HCEC 1CT (cell line): ENCODE measurements at regions not wholly inside any gene's neighbourhood (a gene's known extent, or its start where the extent isn't known, plus 50 kb on each side); places are given as distances from the start of the nearest gene placed in this dataset.

Experiments used
- DNase-seq: peaks from one replicate; pipeline ENCODE4 v3.0.0-alpha.2; 2017

GRCh38 chr21:39051588-39051949, 131.7 kb downstream of the PSMG1 start:
- DNase-seq: peak; percentile 88

- no peak for DNase-seq
Observed at GRCh38 chr21:39050841-39051587, 132.2 kb downstream of the PSMG1 start.

GRCh38 chr21:39048574-39048973, 134.7 kb downstream of the PSMG1 start:
- peak; percentile 82 for DNase-seq

GRCh38 chr21:39048064-39048463, 135.2 kb downstream of the PSMG1 start:
- peak; percentile 33 for DNase-seq

GRCh38 chr21:39047046-39047445, 136.2 kb downstream of the PSMG1 start:
- no peak for DNase-seq

- DNase-seq: no peak
Observed at GRCh38 chr21:39046236-39046916, 136.9 kb downstream of the PSMG1 start.

GRCh38 chr21:39041816-39042215, 141.4 kb downstream of the PSMG1 start:
- DNase-seq: no peak

GRCh38 chr21:39040494-39041110, 142.6 kb downstream of the PSMG1 start:
- DNase-seq: no peak

- DNase-seq: peak; percentile 25
Observed at GRCh38 chr21:39037807-39038405, 145.3 kb downstream of the PSMG1 start.

- no peak for DNase-seq
Observed at GRCh38 chr21:39036581-39036980, 146.7 kb downstream of the PSMG1 start.

GRCh38 chr21:39034590-39035536, 148.4 kb downstream of the PSMG1 start:
- DNase-seq: no peak

- DNase-seq: no peak
Observed at GRCh38 chr21:39033878-39034589, 149.2 kb downstream of the PSMG1 start.

- no peak for DNase-seq
Observed at GRCh38 chr21:39029900-39030884, 153.1 kb downstream of the PSMG1 start.

GRCh38 chr21:39029086-39029755, 154.0 kb downstream of the PSMG1 start:
- DNase-seq: peak; percentile 25

GRCh38 chr21:39025198-39025597, 158.1 kb downstream of the PSMG1 start:
- no peak for DNase-seq

GRCh38 chr21:39024538-39024937, 158.7 kb downstream of the PSMG1 start:
- DNase-seq: no peak

- no peak for DNase-seq
Observed at GRCh38 chr21:39022863-39023693, 160.2 kb downstream of the PSMG1 start.

GRCh38 chr21:39022466-39022862, 160.8 kb downstream of the PSMG1 start:
- no peak for DNase-seq

GRCh38 chr21:39022035-39022434, 161.2 kb downstream of the PSMG1 start:
- DNase-seq: no peak
